ENCODE measurements at regions not wholly inside any gene's neighbourhood (a gene's known extent, or its start where the extent isn't known, plus 50 kb on each side); places are given as distances from the start of the nearest gene placed in this dataset.

DNA sequence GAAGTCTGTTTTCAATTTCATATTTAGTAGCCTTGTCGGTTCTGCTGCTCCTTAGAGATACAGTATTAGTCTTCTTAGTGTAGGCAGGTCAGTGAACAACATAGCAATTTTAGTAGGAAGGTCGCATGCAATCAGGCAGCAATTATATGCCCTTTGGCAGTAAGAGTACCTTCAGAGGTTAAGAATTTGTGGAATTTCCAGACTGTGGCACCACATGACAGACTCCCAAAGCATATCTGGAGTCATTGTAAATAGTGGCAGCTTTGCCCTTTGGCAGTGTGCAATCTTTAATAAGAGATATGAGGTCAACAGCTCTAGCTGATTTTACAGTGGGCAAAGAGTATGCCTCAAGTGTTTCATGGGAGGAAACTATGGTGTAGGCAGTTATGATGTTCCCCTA, 1532.5 kb upstream of the CADM2 start (continued):
- TF ChIP-seq, protein P1, sequence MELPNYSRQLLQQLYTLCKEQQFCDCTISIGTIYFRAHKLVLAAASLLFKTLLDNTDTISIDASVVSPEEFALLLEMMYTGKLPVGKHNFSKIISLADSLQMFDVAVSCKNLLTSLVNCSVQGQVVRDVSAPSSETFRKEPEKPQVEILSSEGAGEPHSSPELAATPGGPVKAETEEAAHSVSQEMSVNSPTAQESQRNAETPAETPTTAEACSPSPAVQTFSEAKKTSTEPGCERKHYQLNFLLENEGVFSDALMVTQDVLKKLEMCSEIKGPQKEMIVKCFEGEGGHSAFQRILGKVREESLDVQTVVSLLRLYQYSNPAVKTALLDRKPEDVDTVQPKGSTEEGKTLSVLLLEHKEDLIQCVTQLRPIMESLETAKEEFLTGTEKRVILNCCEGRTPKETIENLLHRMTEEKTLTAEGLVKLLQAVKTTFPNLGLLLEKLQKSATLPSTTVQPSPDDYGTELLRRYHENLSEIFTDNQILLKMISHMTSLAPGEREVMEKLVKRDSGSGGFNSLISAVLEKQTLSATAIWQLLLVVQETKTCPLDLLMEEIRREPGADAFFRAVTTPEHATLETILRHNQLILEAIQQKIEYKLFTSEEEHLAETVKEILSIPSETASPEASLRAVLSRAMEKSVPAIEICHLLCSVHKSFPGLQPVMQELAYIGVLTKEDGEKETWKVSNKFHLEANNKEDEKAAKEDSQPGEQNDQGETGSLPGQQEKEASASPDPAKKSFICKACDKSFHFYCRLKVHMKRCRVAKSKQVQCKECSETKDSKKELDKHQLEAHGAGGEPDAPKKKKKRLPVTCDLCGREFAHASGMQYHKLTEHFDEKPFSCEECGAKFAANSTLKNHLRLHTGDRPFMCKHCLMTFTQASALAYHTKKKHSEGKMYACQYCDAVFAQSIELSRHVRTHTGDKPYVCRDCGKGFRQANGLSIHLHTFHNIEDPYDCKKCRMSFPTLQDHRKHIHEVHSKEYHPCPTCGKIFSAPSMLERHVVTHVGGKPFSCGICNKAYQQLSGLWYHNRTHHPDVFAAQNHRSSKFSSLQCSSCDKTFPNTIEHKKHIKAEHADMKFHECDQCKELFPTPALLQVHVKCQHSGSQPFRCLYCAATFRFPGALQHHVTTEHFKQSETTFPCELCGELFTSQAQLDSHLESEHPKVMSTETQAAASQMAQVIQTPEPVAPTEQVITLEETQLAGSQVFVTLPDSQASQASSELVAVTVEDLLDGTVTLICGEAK (IDR thresholded peaks at IDR 0.05; ENCODE audit: borderline replicate concordance) = no peak
- no peak for TF ChIP-seq DPF2 (IDR thresholded peaks at IDR 0.05)
- TF ChIP-seq, protein P2, sequence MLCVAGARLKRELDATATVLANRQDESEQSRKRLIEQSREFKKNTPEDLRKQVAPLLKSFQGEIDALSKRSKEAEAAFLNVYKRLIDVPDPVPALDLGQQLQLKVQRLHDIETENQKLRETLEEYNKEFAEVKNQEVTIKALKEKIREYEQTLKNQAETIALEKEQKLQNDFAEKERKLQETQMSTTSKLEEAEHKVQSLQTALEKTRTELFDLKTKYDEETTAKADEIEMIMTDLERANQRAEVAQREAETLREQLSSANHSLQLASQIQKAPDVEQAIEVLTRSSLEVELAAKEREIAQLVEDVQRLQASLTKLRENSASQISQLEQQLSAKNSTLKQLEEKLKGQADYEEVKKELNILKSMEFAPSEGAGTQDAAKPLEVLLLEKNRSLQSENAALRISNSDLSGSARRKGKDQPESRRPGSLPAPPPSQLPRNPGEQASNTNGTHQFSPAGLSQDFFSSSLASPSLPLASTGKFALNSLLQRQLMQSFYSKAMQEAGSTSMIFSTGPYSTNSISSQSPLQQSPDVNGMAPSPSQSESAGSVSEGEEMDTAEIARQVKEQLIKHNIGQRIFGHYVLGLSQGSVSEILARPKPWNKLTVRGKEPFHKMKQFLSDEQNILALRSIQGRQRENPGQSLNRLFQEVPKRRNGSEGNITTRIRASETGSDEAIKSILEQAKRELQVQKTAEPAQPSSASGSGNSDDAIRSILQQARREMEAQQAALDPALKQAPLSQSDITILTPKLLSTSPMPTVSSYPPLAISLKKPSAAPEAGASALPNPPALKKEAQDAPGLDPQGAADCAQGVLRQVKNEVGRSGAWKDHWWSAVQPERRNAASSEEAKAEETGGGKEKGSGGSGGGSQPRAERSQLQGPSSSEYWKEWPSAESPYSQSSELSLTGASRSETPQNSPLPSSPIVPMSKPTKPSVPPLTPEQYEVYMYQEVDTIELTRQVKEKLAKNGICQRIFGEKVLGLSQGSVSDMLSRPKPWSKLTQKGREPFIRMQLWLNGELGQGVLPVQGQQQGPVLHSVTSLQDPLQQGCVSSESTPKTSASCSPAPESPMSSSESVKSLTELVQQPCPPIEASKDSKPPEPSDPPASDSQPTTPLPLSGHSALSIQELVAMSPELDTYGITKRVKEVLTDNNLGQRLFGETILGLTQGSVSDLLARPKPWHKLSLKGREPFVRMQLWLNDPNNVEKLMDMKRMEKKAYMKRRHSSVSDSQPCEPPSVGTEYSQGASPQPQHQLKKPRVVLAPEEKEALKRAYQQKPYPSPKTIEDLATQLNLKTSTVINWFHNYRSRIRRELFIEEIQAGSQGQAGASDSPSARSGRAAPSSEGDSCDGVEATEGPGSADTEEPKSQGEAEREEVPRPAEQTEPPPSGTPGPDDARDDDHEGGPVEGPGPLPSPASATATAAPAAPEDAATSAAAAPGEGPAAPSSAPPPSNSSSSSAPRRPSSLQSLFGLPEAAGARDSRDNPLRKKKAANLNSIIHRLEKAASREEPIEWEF (IDR thresholded peaks at IDR 0.05; ENCODE audit: insufficient replicate concordance, low read depth, low read length) = no peak

Data from GM12878 (cell line).